ENCODE measurements at regions not wholly inside any gene's neighbourhood (a gene's known extent, or its start where the extent isn't known, plus 50 kb on each side); places are given as distances from the start of the nearest gene placed in this dataset.

DNA sequence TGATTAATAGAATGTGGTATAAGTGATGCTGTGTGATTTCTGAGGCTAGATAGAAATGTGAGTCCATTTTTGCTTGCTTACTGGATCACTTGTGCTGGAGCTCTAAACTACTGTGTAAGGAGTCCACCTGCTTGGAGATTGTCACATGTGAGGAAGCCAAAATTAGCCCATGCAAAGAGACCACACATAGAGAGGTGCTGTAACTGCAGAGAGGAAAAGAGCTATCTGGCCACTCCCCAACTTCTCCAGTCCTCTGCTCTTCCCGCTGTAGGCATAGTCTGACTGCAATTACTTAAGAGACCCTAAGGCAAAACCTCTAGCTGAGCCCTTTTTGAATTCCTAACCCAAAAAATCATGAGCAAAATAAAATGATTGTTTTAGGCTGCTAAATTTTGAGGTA, 120.6 kb upstream of the FBXO11 start:
- TF ChIP-seq, protein P1, sequence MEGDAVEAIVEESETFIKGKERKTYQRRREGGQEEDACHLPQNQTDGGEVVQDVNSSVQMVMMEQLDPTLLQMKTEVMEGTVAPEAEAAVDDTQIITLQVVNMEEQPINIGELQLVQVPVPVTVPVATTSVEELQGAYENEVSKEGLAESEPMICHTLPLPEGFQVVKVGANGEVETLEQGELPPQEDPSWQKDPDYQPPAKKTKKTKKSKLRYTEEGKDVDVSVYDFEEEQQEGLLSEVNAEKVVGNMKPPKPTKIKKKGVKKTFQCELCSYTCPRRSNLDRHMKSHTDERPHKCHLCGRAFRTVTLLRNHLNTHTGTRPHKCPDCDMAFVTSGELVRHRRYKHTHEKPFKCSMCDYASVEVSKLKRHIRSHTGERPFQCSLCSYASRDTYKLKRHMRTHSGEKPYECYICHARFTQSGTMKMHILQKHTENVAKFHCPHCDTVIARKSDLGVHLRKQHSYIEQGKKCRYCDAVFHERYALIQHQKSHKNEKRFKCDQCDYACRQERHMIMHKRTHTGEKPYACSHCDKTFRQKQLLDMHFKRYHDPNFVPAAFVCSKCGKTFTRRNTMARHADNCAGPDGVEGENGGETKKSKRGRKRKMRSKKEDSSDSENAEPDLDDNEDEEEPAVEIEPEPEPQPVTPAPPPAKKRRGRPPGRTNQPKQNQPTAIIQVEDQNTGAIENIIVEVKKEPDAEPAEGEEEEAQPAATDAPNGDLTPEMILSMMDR (IDR thresholded peaks at IDR 0.05; ENCODE audit: insufficient read depth, low read length) = no peak
- no peak for TF ChIP-seq POLR2AphosphoS5 (IDR thresholded peaks at IDR 0.05; ENCODE audit: low read depth)
- TF ChIP-seq GABPA (IDR thresholded peaks at IDR 0.05; ENCODE audit: low read depth) = no peak
